Cardiac muscle cell (in vitro differentiated cells and primary cell): ENCODE measurements at regions not wholly inside any gene's neighbourhood (a gene's known extent, or its start where the extent isn't known, plus 50 kb on each side); places are given as distances from the start of the nearest gene placed in this dataset.

ENCODE experiments used
- DNase-seq, 2 donors: peaks; one replicate each; pipeline versions ENCODE4 v3.0.0 to v3.0.0-alpha.2; 2010 to 2017; ENCODE audit warnings: low read depth in 1 of 2, low spot score in 1 of 2
- H3K27ac ChIP-seq: fragments of 200-600 bp; sonication (generic); 2 replicates; pipeline ENCODE4 v1.5.1; 2016
- H3K27me3 ChIP-seq: fragments of 200-600 bp; sonication (generic); 2 replicates; pipeline ENCODE4 v1.6.0; 2016; ENCODE audit warnings: control low read depth
- H3K36me3 ChIP-seq: fragments of 200-600 bp; sonication (generic); 2 replicates; pipeline ENCODE4 v1.5.1; 2016; ENCODE audit warnings: control low read depth
- H3K4me1 ChIP-seq: fragments of 200-600 bp; sonication (generic); 2 replicates; pipeline ENCODE4 v1.8.1; 2017; ENCODE audit warnings: low read depth, mild to moderate bottlenecking, mixed run types
- H3K4me3 ChIP-seq: fragments of 200-600 bp; sonication (generic); 2 replicates; pipeline ENCODE4 v1.5.1; 2016; ENCODE audit warnings: mild to moderate bottlenecking
- H3K9me3 ChIP-seq: fragments of 200-600 bp; sonication (generic); 2 replicates; pipeline ENCODE4 v1.5.1; 2017; ENCODE audit warnings: low read depth, mild to moderate bottlenecking, control low read depth
- TF ChIP-seq, protein P1 (sequence below): IDR thresholded peaks from 2 replicates; pipeline ENCODE4 v1.5.1; 2012; ENCODE audit warnings: low read depth, mild to moderate bottlenecking, low read length

GRCh38 chr16:6149031-6149430 lies 1051.4 kb upstream of the EEF2KMT start:
- no peaks in the 10 kb centered on the region for H3K36me3 ChIP-seq
- TF ChIP-seq, protein P1, sequence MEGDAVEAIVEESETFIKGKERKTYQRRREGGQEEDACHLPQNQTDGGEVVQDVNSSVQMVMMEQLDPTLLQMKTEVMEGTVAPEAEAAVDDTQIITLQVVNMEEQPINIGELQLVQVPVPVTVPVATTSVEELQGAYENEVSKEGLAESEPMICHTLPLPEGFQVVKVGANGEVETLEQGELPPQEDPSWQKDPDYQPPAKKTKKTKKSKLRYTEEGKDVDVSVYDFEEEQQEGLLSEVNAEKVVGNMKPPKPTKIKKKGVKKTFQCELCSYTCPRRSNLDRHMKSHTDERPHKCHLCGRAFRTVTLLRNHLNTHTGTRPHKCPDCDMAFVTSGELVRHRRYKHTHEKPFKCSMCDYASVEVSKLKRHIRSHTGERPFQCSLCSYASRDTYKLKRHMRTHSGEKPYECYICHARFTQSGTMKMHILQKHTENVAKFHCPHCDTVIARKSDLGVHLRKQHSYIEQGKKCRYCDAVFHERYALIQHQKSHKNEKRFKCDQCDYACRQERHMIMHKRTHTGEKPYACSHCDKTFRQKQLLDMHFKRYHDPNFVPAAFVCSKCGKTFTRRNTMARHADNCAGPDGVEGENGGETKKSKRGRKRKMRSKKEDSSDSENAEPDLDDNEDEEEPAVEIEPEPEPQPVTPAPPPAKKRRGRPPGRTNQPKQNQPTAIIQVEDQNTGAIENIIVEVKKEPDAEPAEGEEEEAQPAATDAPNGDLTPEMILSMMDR: no peak
- no peaks in the 10 kb centered on the region for H3K9me3 ChIP-seq
- no peaks in the 10 kb centered on the region for H3K27me3 ChIP-seq
- no peak overlapping the region for H3K27ac ChIP-seq
- H3K4me1 ChIP-seq: no peaks in the 10 kb centered on the region
- no peak for DNase-seq
- no peak overlapping the region for H3K4me3 ChIP-seq

DNA sequence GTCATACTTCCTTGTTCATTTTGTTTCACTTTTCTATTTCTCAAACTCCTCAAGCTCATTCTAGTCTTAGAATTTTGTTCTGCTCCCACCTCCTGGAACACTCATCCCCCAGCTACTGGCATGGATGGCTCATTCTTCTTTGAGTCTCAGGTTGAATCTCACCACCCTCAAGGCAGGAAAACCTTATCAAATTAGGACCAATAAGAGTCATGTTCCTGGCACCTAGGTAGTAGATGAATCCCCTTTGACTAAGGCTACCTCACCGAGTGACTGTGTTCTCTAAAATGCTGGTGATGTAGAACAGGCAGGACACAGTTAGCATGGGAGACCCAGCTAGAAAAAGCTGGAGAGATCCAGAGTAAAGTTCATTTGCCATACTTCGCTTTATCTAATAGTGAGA lies 1050.8 kb upstream of the EEF2KMT start:
- no peaks in the 10 kb centered on the region for H3K36me3 ChIP-seq
- no peaks in the 10 kb centered on the region for H3K9me3 ChIP-seq
- no peaks in the 10 kb centered on the region for H3K27me3 ChIP-seq
- H3K4me1 ChIP-seq: no peaks in the 10 kb centered on the region
- TF ChIP-seq, protein P1: no peak
- no peak for DNase-seq
- H3K4me3 ChIP-seq: no peak overlapping the region
- H3K27ac ChIP-seq: no peak overlapping the region

- H3K9me3 ChIP-seq: no peaks in the 10 kb centered on the region
- DNase-seq: no peak
These were observed 1049.4 kb upstream of the EEF2KMT start for GRCh38 chr16:6146874-6147425.

DNA sequence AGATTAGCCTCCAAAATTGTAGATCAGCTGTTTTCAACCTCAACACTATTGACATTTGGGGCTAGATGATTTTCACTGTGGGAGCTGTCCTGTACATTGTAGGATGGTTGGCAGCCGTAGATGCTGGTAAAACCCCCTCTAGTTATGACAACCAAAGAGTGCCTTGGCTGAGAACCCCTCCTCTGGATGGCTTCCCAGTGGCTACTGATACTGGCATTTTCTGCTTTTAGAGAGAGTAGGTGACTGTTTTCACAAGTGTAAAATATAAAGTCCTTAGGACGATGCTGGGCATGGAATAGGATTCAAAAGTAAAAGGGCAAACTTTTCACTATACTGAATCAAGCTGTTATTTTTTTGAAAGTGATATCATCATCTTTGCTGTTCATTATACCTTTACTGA lies 1048.8 kb upstream of the EEF2KMT start:
- DNase-seq: no peak
- no peaks in the 10 kb centered on the region for H3K9me3 ChIP-seq
- no peaks in the 10 kb centered on the region for H3K36me3 ChIP-seq
- H3K4me1 ChIP-seq: no peaks in the 10 kb centered on the region
- TF ChIP-seq, protein P1: no peak
- H3K4me3 ChIP-seq: no peak overlapping the region
- H3K27me3 ChIP-seq: no peaks in the 10 kb centered on the region
- H3K27ac ChIP-seq: no peak overlapping the region

More at GRCh38 chr16:6146874-6147425, 1049.4 kb upstream of the EEF2KMT start:
- Histone ChIP-seq H3K27ac (no peak overlapping the region), H3K4me3 (no peak overlapping the region), H3K36me3 (no peaks in the 10 kb centered on the region), H3K4me1 (no peaks in the 10 kb centered on the region), H3K27me3 (no peaks in the 10 kb centered on the region)
- TF ChIP-seq, protein P1: no peak

- Histone ChIP-seq H3K27me3 (no peaks in the 10 kb centered on the region), H3K9me3 (no peaks in the 10 kb centered on the region), H3K36me3 (no peaks in the 10 kb centered on the region)
These were observed 1046.9 kb upstream of the EEF2KMT start for GRCh38 chr16:6144463-6144862.

More at GRCh38 chr16:6144463-6144862, 1046.9 kb upstream of the EEF2KMT start:
- Histone ChIP-seq H3K4me3 (no peak overlapping the region), H3K4me1 (no peaks in the 10 kb centered on the region), H3K27ac (no peak overlapping the region)
- no peak for DNase-seq
- TF ChIP-seq, protein P1: no peak
